Hematopoietic multipotent progenitor cell treated with erythropoietin and hydrocortisone succinate and interleukin-3 and kit ligand, for 4 days (in vitro differentiated cells): ENCODE measurements at regions not wholly inside any gene's neighbourhood (a gene's known extent, or its start where the extent isn't known, plus 50 kb on each side); places are given as distances from the start of the nearest gene placed in this dataset.
"Not testable (repeated sequence)": the region's sequence is repeated elsewhere in the genome, so short reads cannot be mapped to it uniquely, and the experiment has no call there.

Experiments
- DNase-seq: peaks from one replicate; pipeline ENCODE4 v3.0.0-alpha.2; 2015

- no peak for DNase-seq
Measured at GRCh38 chr9:13001989-13002580, 227.3 kb downstream of the LURAP1L start.

- no peak for DNase-seq
Measured at GRCh38 chr9:13002740-13003139, 227.9 kb downstream of the LURAP1L start.

- DNase-seq, result no peak
Measured at GRCh38 chr9:13009871-13010270, 235.1 kb downstream of the LURAP1L start.

- DNase-seq, result no peak
Measured at GRCh38 chr9:13013991-13014883, 239.4 kb downstream of the LURAP1L start.

- DNase-seq, result no peak
Measured at GRCh38 chr9:13017260-13017659, 242.4 kb downstream of the LURAP1L start.

- DNase-seq, result no peak
Measured at GRCh38 chr9:13020146-13021040, 245.6 kb downstream of the LURAP1L start.

GRCh38 chr9:13022756-13023155, 247.9 kb downstream of the LURAP1L start:
- DNase-seq, result no peak

- DNase-seq, result no peak
Measured at GRCh38 chr9:13023498-13023897, 248.7 kb downstream of the LURAP1L start.

- DNase-seq, result no peak
Measured at GRCh38 chr9:13026956-13027355, 252.1 kb downstream of the LURAP1L start.

GRCh38 chr9:13027879-13028278, 251.6 kb downstream of the MPDZ start:
- DNase-seq, result no peak

- no peak for DNase-seq
Measured at GRCh38 chr9:13032585-13032984, 246.9 kb downstream of the MPDZ start.

- peak; percentile 72 for DNase-seq
Measured at GRCh38 chr9:13033959-13034693, 245.4 kb downstream of the MPDZ start.

- DNase-seq, result no peak
Measured at GRCh38 chr9:13034694-13035002, 244.8 kb downstream of the MPDZ start.

- no peak for DNase-seq
Measured at GRCh38 chr9:13035822-13036221, 243.7 kb downstream of the MPDZ start.

- DNase-seq, result not testable (repeated sequence)
Measured at GRCh38 chr9:13037808-13038207, 241.7 kb downstream of the MPDZ start.

GRCh38 chr9:13047827-13048587, 231.5 kb downstream of the MPDZ start:
- no peak for DNase-seq

GRCh38 chr9:13049223-13049622, 230.3 kb downstream of the MPDZ start:
- no peak for DNase-seq

- DNase-seq, result no peak
Measured at GRCh38 chr9:13053504-13053903, 226.0 kb downstream of the MPDZ start.

- no peak for DNase-seq
Measured at GRCh38 chr9:13054389-13054788, 225.1 kb downstream of the MPDZ start.
